H1 (cell line): ENCODE measurements at regions not wholly inside any gene's neighbourhood (a gene's known extent, or its start where the extent isn't known, plus 50 kb on each side); places are given as distances from the start of the nearest gene placed in this dataset.

Experiments used
- CREB1 ChIP-seq: IDR thresholded peaks from 2 replicates; pipeline ENCODE4 v1.6.1; 2012; ENCODE audit warnings: inconsistent platforms
- EZH2 ChIP-seq: fragments of 200-600 bp; sonication (generic); IDR thresholded peaks from 2 replicates; pipeline ENCODE4 v1.7.1; 2012; ENCODE audit warnings: low read depth, mild to moderate bottlenecking, moderate library complexity, low read length, inconsistent platforms; ENCODE audit not compliant: severe bottlenecking
- KDM1A ChIP-seq: fragments of 200-600, 300-600 bp; sonication (generic); IDR thresholded peaks from 2 replicates; pipeline ENCODE4 v1.7.1; 2016; ENCODE audit warnings: mild to moderate bottlenecking, low read length, borderline replicate concordance
- POLR2AphosphoS5 ChIP-seq: IDR thresholded peaks from 2 replicates; pipeline ENCODE4 v1.6.1; 2011; ENCODE audit warnings: low read depth, low read length
- SIX5 ChIP-seq: IDR thresholded peaks from 2 replicates; pipeline ENCODE4 v1.6.1; 2011; ENCODE audit warnings: mild to moderate bottlenecking, low read depth, low read length
- SP2 ChIP-seq: IDR thresholded peaks from 2 replicates; pipeline ENCODE4 v1.6.1; 2012; ENCODE audit warnings: mild to moderate bottlenecking, low read length, inconsistent platforms
- TBP ChIP-seq: IDR thresholded peaks from 2 replicates; pipeline ENCODE4 v1.6.1; 2011; ENCODE audit warnings: low read depth, low read length, improper control_type of control experiment
- TEAD4 ChIP-seq: IDR thresholded peaks from 2 replicates; pipeline ENCODE4 v1.6.1; 2012; ENCODE audit warnings: low read depth, low read length, inconsistent platforms, mixed read lengths
- TF ChIP-seq, protein P1 (sequence below), 3 experiments: IDR thresholded peaks; 1 replicate in 2 of 3; 2 replicates in 1 of 3; pipeline versions ENCODE4 v1.5.1 to v1.6.1; 2011; ENCODE audit warnings: low read length in 3 of 3, mild to moderate bottlenecking in 3 of 3, inconsistent platforms in 2 of 3, low read depth in 1 of 3, moderate library complexity in 1 of 3; ENCODE audit not compliant: insufficient read depth in 1 of 3; ENCODE audit errors: control extremely low read depth in 1 of 3

DNA sequence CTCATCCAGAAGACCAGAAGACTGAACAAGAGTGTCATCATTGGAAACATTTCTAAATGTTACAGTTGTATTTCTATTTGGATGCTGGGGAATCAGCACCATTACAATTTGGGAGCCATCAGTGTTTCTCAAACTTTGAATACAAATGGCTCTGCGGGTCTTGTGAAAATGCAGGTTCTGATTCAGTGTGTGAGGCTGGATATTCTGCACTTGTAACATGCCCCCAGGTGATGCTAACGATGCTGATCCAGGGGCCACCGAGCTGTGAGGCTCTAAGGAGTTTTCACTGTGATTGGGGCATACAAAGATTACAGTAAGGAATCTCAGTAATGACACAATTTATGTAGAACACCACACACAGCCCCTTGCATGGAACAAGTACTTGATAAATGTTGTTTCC lies 167.7 kb downstream of the ACTL7B start:
- TF ChIP-seq, protein P1, sequence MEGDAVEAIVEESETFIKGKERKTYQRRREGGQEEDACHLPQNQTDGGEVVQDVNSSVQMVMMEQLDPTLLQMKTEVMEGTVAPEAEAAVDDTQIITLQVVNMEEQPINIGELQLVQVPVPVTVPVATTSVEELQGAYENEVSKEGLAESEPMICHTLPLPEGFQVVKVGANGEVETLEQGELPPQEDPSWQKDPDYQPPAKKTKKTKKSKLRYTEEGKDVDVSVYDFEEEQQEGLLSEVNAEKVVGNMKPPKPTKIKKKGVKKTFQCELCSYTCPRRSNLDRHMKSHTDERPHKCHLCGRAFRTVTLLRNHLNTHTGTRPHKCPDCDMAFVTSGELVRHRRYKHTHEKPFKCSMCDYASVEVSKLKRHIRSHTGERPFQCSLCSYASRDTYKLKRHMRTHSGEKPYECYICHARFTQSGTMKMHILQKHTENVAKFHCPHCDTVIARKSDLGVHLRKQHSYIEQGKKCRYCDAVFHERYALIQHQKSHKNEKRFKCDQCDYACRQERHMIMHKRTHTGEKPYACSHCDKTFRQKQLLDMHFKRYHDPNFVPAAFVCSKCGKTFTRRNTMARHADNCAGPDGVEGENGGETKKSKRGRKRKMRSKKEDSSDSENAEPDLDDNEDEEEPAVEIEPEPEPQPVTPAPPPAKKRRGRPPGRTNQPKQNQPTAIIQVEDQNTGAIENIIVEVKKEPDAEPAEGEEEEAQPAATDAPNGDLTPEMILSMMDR (IDR thresholded peaks at IDR 0.05; ENCODE audit: control extremely low read depth in 1 of 3, insufficient read depth in 1 of 3, low read depth in 1 of 3, low read length in 3 of 3) = no peak
- TF ChIP-seq KDM1A = no peak
- TF ChIP-seq TBP = no peak
- no peak for TF ChIP-seq POLR2AphosphoS5
- no peak for TF ChIP-seq TEAD4
- no peak for TF ChIP-seq CREB1
- no peak for TF ChIP-seq SIX5
- no peak for TF ChIP-seq SP2
- no peak for TF ChIP-seq EZH2
